ENCODE measurements at regions not wholly inside any gene's neighbourhood (a gene's known extent, or its start where the extent isn't known, plus 50 kb on each side); places are given as distances from the start of the nearest gene placed in this dataset.

- Histone ChIP-seq H2AK9ac (replicated peaks; ENCODE audit: low read depth, low read length, poor library complexity) (no peak overlapping the region), H2AK5ac (ENCODE audit: low read depth, low read length) (no peak overlapping the region), H4K5ac (ENCODE audit: low read depth, low read length) (no peak overlapping the region), H4K8ac (ENCODE audit: low read depth in 2 of 2, low read length in 2 of 2) (no peak overlapping the region), H3K27me3 (ENCODE audit: control insufficient read depth, insufficient read depth, low read length) (no peaks in the 10 kb centered on the region), H3K4me2 (ENCODE audit: low read depth, low read length) (no peak overlapping the region), H2AFZ (replicated peaks; ENCODE audit: low read length, poor library complexity) (no peak overlapping the region), H2BK120ac (ENCODE audit: low read depth, low read length) (no peak overlapping the region), H3K4ac (ENCODE audit: low read depth, low read length) (no peak overlapping the region), H3K27ac (ENCODE audit: insufficient read depth, low read length) (no peak overlapping the region), H4K91ac (ENCODE audit: insufficient read depth, low read depth, low read length) (no peak overlapping the region), H2BK5ac (ENCODE audit: low read depth, low read length, poor library complexity, severe bottlenecking) (no peak overlapping the region), H3K23ac (ENCODE audit: low read depth, low read length) (no peak overlapping the region), H3K9ac (ENCODE audit: low read depth, low read length) (no peak overlapping the region), H3K4me3 (ENCODE audit: insufficient read depth, low read depth, low read length) (no peak overlapping the region), H3K36me3 (ENCODE audit: control insufficient read depth, insufficient read depth, low read length) (no peaks in the 10 kb centered on the region), H3K79me1 (ENCODE audit: low read depth in 1 of 2, low read length in 2 of 2) (no peaks in the 10 kb centered on the region), H2BK15ac (ENCODE audit: low read depth, low read length) (no peak overlapping the region), H3K4me1 (ENCODE audit: control insufficient read depth, insufficient read depth, low read length) (no peaks in the 10 kb centered on the region), H3K56ac (ENCODE audit: extremely low read depth, insufficient read depth, low read length) (no peak overlapping the region), H3K18ac (ENCODE audit: low read depth, low read length) (no peak overlapping the region), H2BK20ac (ENCODE audit: low read depth, low read length) (no peak overlapping the region), H3K9me3 (ENCODE audit: control insufficient read depth, insufficient read depth, low read length) (peaks cover 9% of the 10 kb centered on the region), H4K20me1 (ENCODE audit: insufficient read depth, low read length) (no peaks in the 10 kb centered on the region), H3K9me1 (ENCODE audit: insufficient read depth, low read length) (no peaks in the 10 kb centered on the region), H3K14ac (replicated peaks; ENCODE audit: low read depth, low read length) (no peak overlapping the region)
- CTCF ChIA-PET, result no interaction called here
- ATAC-seq (ENCODE audit: low read depth), result no peak
- dilution Hi-C loops (cut with HindIII; ENCODE audit: low sequenced_read_pairs, unreplicated experiment), result no loop called here
- intact Hi-C loops (cut with micrococcal nuclease), result no loop called here
- in situ Hi-C loops (cut with MboI; ENCODE audit: low sequenced_read_pairs), result no loop called here
- POLR2A ChIA-PET (ENCODE audit: unreplicated experiment), result no interaction called here
- BruUV-seq (replicated peaks), result no TSS peak
- no peak for DNase-seq
- no CpG with 5 or more reads among the region's 4 CpGs for WGBS, 2 experiments (ENCODE audit: extremely low coverage in 2 of 2, insufficient read length in 1 of 2)
- TF ChIP-seq CTCF (conservative IDR thresholded peaks at IDR 0.05; ENCODE audit: low read depth, low read length), result no peak
- no peak for TF ChIP-seq SMC3 (IDR thresholded peaks at IDR 0.05; ENCODE audit: low read depth, low read length)
- no peak for TF ChIP-seq MAZ (IDR thresholded peaks at IDR 0.05; ENCODE audit: borderline replicate concordance, low read depth, low read length)
- TF ChIP-seq RFX5 (IDR thresholded peaks at IDR 0.05; ENCODE audit: low read depth, low read length), result no peak
- TF ChIP-seq, protein P1, sequence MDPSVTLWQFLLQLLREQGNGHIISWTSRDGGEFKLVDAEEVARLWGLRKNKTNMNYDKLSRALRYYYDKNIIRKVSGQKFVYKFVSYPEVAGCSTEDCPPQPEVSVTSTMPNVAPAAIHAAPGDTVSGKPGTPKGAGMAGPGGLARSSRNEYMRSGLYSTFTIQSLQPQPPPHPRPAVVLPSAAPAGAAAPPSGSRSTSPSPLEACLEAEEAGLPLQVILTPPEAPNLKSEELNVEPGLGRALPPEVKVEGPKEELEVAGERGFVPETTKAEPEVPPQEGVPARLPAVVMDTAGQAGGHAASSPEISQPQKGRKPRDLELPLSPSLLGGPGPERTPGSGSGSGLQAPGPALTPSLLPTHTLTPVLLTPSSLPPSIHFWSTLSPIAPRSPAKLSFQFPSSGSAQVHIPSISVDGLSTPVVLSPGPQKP (IDR thresholded peaks at IDR 0.05; ENCODE audit: borderline replicate concordance, low read depth, low read length), result no peak
- TF ChIP-seq, protein P2, sequence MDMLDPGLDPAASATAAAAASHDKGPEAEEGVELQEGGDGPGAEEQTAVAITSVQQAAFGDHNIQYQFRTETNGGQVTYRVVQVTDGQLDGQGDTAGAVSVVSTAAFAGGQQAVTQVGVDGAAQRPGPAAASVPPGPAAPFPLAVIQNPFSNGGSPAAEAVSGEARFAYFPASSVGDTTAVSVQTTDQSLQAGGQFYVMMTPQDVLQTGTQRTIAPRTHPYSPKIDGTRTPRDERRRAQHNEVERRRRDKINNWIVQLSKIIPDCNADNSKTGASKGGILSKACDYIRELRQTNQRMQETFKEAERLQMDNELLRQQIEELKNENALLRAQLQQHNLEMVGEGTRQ (IDR thresholded peaks at IDR 0.05; ENCODE audit: low read depth, low read length), result no peak
- no peak for TF ChIP-seq NFE2L2 (IDR thresholded peaks at IDR 0.05; ENCODE audit: low read depth, low read length)
- no peak for TF ChIP-seq RCOR1 (IDR thresholded peaks at IDR 0.05; ENCODE audit: insufficient replicate concordance, low read length)
- TF ChIP-seq CHD1 (IDR thresholded peaks at IDR 0.05; ENCODE audit: low read depth, low read length), result no peak
- no peak for TF ChIP-seq MAFK (IDR thresholded peaks at IDR 0.05; ENCODE audit: low read depth, low read length)
- TF ChIP-seq CEBPB (IDR thresholded peaks at IDR 0.05; ENCODE audit: low read depth, low read length), result no peak
- TF ChIP-seq POLR2A (IDR thresholded peaks at IDR 0.05; ENCODE audit: low read depth, low read length), result no peak
- no peak for TF ChIP-seq MXI1 (IDR thresholded peaks at IDR 0.05; ENCODE audit: borderline replicate concordance, low read depth, low read length)
- TF ChIP-seq FOS (IDR thresholded peaks at IDR 0.05; ENCODE audit: low read depth, low read length), result no peak
- TF ChIP-seq BHLHE40 (IDR thresholded peaks at IDR 0.05; ENCODE audit: low read depth, low read length), result no peak
- no peak for TF ChIP-seq RAD21 (IDR thresholded peaks at IDR 0.05; ENCODE audit: low read length)
Measured at GRCh38 chr2:126189527-126189926, 466.4 kb upstream of the GYPC start.

All from IMR-90 (cell line).